GM19438 (cell line): ENCODE measurements at regions not wholly inside any gene's neighbourhood (a gene's known extent, or its start where the extent isn't known, plus 50 kb on each side); places are given as distances from the start of the nearest gene placed in this dataset.

Experiments used
- ATAC-seq: cut with Tn5 transposase; IDR thresholded peaks from one replicate; pipeline ENCODE4 v1.9.1; 2021; ENCODE audit warnings: low read depth; ENCODE audit not compliant: unreplicated experiment

DNA sequence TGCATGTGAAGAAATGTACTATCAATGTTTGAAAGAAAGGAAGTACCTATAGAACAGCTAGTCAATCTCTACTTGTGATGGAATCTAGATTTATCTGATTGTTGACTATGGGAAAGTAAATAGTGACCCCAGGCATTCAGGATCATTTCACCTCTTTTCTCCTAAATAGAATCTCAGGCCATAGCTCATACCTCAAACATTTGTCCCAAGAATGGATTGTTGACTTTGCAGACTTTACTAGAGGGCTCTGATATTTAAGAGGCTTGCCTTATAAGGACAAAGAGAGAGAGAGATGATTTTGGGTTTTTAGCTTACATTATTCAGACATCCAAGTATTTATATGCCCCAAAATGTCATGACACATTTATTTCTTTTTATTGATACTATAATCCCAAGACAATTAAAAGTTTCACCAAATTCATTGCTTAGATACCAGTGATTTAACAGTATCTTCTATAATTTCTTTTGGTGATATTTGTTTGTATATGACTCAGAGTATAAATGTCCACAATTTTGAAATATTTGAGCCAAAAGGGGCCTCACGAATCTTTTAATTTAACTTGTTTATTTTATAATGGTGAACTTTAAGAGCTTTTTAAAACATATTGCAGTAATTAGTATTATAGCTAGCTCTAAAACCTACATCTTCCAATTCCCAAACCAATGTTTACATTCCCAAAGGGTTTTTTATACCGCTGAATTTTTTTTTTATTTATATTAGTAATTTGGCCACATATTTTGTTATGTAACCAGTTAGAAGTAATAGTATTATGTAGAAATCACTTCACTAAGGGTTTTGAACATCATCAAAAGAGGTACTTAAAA is 614.1 kb downstream of the PCDH7 start:
- ATAC-seq: no peak

DNA sequence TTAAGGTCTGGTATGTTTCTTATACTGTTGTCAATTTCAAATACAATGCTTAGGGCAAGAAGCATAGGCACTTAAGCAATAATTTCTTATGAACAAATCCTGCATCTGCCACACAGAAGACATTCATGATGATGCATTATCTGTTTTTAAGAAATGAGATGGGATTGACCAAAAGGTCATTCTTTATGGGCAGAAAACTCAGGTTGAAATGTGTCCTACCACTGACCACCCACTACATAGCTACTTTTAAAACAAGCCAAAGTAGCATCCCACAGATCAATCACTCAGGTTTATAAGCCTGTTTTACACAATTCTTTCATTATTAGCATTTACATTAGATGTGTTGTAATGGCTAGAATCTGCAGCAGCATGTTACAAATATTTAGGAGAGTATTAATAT is 617.8 kb downstream of the PCDH7 start:
- no peak for ATAC-seq

DNA sequence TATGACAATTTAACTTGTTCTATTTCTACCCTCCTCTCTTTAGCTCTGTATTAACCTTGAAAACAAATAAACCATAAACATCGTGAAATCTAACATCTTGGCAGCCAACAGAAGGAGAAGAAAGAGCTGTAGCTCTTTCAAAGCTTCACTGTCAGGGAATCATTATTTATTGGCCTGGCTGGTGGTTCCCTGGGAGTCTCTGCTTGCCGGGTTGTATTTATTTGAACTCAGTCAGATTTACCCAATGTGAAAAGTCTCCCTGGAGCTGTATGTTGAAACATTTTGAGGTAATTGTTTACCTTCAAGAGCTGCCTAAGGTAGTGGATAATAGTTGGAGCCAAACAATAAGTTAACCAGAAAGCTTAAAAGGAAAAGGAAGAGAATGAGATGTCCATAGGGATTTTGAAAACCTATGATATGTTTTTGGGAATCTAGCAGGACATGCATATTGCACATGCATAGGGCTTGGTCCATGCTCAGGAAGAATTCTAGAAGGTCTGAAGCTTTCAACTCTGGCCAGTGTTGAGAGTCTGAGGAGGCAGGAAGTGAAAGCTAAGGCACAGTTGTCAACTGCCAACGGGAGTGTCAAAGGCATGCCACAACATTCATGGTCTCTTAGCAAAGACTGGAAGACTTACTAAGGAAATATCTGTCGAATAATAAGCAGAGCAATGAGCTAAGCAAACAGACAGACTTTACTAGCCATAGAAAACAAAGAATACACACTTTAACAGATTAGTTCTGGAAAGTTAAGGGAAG is 621.6 kb downstream of the PCDH7 start:
- no peak for ATAC-seq

DNA sequence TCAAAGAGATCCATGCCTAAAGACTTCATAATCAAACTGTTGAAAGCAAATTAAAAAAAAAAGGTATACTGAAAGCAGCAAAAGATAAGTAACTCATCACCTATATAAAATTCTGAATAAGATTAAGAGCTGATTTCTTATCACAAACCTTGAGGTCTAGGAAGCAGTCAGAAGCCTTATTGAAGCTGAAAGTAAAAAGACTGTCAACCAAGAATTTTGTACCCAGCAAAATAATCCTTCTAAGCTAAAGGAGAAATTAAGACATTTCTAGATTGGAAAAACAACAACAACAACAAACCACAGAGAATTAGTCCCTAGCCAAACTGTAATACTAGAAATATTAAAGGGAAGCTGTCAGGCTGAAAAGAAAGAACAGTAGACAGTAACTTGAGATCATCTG is 622.9 kb downstream of the PCDH7 start:
- ATAC-seq: no peak

DNA sequence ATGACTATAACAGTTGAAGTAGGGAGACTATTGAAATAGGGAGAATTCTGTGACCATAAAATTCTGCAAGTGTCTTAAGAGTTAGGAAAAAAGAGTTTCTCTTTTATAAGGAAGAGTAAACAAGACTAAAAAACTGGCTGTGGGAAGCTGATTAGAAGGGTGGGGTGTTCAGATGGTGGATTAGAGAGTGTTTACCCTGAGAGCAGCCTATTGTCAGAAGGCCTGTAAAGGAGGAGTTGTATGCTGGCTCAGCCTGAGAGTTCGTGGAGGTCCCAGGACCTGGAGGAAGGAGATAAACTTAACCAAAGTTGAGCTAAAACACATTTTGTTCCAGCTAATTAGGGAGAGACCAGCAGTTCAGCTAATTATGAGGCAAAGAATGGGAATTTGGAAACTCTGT is 629.7 kb downstream of the PCDH7 start:
- ATAC-seq: no peak

DNA sequence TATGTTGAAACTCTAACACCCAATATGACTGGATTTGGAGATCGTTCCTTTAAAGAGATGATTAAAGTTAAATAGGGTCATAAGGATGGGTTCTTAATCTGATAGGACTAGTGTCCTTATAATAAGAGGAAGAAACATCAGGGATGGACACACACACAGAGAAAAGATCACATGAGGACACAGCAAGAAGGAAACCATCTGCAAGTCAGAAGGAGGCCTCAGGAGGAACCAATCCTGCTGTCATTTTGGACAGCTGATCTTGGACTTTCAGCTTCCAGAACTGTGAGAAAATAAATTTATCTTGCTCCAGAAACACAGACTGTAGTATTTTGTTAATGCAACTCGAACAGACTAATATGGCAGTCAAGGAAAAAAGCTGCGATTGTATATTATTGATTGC is 631.5 kb downstream of the PCDH7 start:
- no peak for ATAC-seq

DNA sequence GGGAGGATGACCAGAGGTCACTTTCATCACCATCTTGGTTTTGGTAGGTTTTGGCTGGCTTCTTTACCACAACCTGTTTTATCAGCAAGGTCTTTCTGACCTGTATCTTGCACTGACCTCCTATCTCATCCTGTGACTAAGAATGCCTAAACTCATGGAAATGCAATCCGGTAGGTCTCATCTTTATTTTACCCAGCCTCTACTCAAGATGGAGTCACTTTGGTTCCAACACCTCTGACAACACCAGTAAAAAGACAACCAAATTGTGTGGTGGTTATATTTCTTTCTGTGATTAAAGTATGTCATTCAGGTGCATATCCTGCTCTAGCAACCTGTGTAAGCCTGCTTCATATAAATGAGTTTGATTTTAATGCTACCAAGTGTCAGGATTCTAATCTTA is 636.7 kb downstream of the PCDH7 start:
- no peak for ATAC-seq

DNA sequence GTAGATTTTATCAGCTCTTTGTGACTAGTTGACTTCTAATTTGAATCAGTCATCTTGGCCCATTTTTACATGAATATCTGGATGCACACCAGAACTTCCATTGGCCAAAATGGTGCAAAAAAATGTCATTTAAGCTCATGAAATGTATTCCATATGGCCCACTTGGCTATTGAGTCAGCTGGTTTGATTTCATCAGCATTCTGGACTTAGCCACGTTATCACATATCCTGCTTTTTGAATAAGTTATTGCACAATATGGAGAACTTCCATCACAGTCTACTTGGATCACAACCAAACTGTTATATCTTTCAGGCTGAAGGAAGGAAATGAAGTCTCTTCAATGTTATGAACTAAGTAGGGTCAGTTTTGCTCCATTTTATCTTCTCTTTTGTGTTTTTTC is 640.6 kb downstream of the PCDH7 start:
- no peak for ATAC-seq

DNA sequence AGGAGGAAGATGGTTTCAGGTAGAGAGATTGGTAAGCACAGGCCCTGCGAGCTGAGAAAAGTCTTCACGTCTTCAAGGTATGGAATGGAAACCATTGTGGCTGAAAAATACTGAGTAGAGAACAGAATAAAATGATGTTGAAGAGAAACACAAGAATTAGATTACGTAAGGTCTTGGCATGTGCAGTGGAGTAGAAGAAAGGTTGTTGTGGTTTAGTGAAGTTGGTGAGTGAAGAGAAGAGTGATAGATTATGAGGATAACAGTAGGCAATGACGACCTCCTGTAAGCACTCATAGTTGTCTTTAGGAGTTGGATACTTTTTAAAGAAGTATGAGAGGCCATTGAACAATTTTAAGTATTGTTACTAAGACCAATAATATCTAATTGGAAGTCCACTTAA is 642.6 kb downstream of the PCDH7 start:
- no peak for ATAC-seq

DNA sequence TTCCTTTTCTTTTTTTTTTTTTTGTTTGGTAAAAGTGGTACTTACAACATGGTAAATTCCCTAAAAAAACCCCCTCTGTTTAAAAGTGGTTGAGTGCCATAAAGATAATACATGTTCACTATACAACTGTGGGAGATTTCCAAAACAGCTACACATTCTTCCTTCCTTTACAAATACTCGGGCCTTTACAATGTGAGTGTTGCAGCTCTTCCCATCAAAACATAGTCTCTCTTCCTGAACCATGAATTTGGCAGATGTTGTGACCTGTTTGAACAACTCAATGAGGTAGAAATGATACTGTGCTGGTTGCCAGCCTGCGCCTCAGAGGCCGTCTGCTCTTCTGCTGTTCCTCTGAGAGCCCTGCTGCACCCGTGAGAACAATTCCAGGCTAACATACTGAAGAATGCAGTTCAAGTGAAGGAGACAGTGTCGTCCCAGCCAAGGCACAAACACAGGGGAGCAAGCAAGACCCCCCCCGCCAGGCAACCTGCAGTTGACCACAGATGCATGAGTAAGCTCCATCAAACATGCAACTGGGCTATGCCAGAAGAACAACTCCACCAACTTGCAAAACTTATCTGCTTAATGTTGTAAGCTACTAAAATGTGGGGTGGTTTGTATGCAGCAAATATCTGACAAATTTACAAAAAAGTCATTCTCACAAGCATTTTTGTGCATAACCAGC is 645.0 kb downstream of the PCDH7 start:
- ATAC-seq: no peak

DNA sequence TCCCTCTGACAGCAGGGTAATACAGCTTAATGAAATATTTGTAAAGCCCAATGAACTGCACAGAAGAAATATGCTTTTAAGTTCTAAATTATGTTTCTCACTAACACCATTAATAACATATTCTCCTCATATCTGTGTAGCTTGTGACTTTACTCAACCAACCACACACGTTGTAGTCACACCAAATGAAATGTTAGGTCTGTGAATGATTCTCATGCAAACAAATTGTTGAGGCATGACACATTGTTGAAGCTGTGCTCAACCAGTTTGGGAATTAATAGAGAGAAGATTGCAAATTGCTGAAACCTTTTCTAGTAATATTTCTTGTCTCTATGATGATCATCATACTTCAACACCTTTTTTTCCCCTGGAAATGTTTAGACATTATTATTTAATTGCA is 645.9 kb downstream of the PCDH7 start:
- ATAC-seq: no peak

DNA sequence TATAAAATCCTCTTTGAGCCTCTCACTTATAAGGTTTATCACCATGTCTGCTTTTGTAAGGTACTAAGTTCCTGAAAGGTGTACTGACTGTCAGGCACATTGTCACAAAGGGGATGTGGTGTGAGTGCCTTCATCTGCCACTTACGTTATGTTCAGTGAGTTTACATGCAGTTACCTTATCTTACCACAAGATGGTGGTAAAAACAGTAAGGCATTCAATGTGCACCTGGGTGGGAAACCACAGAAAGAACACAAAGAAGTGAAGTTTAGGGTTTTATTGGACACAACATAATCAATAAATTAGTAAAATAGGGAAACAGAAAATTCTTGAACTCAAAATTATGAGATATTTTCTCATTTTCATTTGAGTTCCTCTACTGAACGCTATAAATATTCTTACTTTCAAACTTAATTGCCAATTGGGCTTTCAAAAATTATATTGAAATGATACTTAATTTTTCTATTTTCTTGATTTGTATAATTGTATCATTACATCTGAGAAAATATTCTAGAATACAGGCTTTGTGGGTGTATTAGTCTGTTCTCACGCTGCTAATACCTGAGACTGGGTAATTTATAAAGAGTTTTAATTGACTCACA is 650.8 kb downstream of the PCDH7 start:
- no peak for ATAC-seq

DNA sequence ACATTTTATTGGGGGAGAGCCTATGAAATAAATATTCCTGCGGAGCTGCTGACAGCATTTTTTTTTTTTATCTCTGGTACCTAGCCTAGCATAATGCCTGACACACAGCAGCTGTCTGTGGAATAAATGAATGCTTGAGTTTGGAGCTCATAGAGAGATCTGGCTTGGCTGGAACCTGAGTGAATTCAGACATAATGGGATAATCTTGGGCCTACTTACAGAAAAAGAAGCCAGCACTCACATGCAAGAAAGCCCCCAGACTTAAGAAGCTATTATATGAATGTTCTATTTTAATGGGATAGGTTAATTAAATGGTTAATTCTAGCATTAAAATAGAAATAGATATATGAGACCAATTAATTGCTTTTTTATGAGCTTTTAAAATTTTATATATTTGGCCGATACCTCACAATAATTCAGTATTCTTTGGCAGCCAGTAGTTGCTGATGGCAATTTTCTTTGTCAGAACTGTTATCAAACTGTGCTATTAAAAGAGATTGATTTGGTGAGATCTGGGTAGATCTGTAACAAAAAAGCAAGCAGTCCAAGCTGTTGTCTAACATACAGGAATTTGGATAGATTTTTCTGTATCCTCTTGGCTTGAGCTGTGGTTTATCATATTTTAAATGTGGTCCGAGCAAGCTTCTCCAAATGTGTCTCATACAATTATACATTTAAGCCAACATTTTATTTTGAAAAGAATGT is 654.2 kb downstream of the PCDH7 start:
- no peak for ATAC-seq

DNA sequence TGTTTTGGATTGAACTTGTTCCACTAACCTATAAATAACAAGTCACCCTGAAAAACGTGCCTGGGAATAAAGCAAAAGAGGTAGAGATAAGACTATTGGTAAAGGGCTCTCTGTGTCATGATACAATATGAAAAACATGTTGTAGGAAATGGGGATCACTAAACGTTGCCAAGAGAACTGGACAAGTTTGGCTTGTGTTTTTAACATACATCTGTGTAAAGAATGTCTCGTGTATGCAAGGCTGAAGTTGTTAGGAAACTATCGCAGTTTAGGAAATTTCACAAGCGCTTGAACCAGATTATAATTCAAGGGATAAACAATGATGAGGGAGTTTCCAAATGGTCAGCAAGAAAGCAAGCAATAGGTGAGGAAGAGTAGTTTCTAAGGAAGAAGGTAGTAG is 655.8 kb downstream of the PCDH7 start:
- no peak for ATAC-seq

DNA sequence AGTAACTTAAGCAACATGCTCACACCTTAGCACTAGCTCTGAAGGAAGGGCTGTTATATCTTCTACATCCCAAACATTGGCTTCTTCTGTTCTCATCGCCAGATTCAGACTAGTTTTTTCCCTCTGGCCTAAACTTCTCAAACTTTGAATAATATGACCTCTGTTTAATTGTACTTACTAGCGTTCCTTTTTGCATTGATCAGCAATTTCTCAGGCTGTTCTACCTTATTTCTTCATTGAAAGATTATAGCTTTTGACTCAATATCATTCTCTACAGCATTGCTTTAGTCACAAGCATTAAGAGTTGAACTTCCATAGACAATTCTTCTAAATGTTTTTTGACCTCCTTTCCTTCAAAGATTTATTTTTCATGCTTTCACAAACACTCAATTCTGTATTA is 659.2 kb downstream of the PCDH7 start:
- no peak for ATAC-seq

DNA sequence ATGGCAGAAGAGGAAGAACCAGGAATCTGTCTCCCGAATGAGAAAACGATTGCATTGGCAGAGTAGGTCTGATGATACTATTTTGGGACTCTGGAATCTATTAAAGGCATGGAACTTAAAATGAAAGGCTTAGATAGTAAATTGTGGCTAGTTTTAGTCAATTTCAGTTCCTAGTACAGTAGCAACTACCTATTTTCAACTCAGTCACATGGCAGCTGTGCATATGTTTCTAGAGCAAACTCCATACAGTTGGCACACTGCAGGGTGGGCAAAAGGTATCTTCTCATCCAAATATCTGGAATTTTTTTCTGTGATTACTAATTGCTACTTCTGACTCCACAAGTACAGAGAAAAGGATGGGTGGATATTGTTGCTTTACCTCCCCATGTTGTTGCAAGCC is 663.6 kb downstream of the PCDH7 start:
- ATAC-seq: no peak

DNA sequence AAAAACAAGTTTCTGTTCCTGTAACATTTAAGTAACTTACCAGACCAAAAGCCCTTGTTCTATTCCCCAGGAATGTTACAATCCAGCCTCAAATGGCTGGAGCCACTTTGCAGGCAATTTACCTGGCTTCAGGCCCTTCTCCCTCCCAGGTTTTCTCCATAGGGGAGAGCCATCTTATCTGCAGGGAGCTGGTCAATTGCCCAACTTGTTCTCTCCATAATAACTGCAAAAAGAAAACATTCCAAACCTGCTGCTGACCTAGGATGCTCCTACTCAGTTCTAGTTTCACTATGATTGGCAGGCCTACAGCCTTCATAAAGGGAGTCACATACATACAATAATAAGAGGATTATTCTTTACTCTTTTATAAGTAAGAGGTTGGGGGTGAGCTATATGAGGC is 670.7 kb downstream of the PCDH7 start:
- ATAC-seq: no peak

DNA sequence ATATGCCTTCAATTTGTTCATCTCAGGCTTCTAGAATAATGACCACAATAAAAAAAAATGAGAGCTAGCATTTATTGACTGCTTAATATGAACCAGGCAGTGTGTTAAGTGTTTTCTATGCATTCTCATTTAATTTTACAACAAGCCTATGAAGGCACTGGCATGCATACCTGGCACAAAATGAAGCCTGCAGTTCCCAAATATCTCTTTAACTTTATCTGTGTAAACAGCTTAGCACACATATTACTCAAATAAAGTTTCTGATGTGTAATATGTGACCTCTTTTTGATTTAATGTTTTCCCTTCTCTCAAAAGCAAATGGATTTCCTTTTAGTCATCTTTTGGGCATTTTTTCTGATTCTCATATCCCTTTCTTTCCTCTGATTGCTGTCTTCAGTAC is 671.8 kb downstream of the PCDH7 start:
- no peak for ATAC-seq

DNA sequence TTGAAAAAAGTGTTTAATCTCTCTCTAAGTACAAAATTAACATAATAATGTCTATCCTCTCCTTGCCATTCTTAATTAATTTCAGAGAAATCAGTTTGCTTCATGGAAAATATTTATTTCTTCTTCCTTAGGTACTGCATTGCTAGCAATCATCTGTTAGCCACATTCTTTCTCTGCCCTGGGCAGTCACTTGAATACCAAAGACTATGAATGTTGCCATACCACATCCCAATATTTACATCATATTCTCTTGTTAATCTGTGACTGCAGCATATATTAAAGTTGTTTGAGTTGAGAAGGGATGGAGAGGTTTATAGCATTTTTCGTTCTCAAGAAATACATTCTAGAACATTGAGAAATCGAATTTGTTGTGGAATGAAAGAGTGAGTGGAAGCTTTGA is 672.8 kb downstream of the PCDH7 start:
- ATAC-seq: no peak

DNA sequence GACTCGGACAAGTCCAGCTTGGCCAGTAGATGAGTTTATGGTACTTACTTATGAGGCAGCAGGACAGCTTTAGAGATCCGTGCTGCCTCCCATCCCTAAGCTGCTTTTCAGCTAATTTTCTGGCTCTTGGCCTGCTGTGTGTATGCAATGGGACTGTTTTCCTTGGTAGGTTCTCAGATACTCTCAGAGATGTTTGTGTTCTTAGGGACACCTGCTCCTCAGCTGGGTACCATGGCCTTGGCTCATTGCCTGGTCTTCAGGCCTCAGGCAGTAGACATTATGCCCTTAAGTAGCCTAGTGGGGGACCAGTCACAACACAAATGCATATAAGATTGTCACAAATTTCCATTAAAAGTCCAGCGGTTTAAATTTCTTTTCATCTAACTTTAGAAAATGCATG is 688.0 kb downstream of the PCDH7 start:
- ATAC-seq: no peak

DNA sequence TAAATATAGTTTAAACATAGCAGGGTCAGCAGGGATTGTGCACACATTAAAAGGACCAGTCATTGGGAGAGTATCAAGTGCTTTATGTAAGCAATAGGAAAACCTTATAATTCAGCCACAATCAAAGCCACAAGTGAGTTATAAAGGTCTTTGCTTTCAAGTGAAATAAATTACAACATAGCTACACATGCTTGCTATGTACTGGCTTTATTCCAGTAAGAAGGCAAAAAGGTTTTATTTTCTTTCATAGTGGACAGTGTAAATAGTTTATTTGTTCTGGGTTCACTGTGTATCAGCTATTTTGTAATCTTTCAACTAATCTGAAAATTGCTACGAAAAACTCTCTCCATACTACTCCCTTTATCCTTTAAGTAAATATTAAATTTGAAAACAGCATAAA is 691.4 kb downstream of the PCDH7 start:
- ATAC-seq: no peak
